H9 (cell line): ENCODE measurements at regions not wholly inside any gene's neighbourhood (a gene's known extent, or its start where the extent isn't known, plus 50 kb on each side); places are given as distances from the start of the nearest gene placed in this dataset.

Experiments
- DNase-seq: peaks from one replicate; pipeline ENCODE4 v3.0.0-alpha.2; 2017
- H2AFZ ChIP-seq: one replicate; pipeline ENCODE4 v1.6.1; 2013; ENCODE audit warnings: mild to moderate bottlenecking, low read length, control low read depth, moderate library complexity
- H2AK5ac ChIP-seq: 2 replicates; pipeline ENCODE4 v1.6.1; 2013; ENCODE audit warnings: low read length, control low read depth, mixed read lengths; ENCODE audit not compliant: insufficient read length
- H2BK120ac ChIP-seq: one replicate; pipeline ENCODE4 v1.6.1; 2013; ENCODE audit warnings: low read depth, mild to moderate bottlenecking, low read length, control low read depth, inconsistent platforms; ENCODE audit not compliant: poor library complexity, severe bottlenecking
- H2BK12ac ChIP-seq: 2 replicates; pipeline ENCODE4 v1.6.1; 2013; ENCODE audit warnings: low read length, control low read depth, mixed read lengths, low read depth; ENCODE audit not compliant: insufficient read length
- H2BK15ac ChIP-seq: 2 replicates; pipeline ENCODE4 v1.6.1; 2013; ENCODE audit warnings: low read depth, low read length, control low read depth
- H2BK20ac ChIP-seq: one replicate; pipeline ENCODE4 v1.6.1; 2013; ENCODE audit warnings: low read depth, mild to moderate bottlenecking, low read length, control low read depth, inconsistent platforms; ENCODE audit not compliant: poor library complexity, severe bottlenecking
- H2BK5ac ChIP-seq: 2 replicates; pipeline ENCODE4 v1.6.1; 2013; ENCODE audit warnings: low read length, control low read depth, mixed read lengths; ENCODE audit not compliant: insufficient read length
- H3K14ac ChIP-seq: 2 replicates; pipeline ENCODE4 v1.6.1; 2013; ENCODE audit warnings: low read length, control low read depth; ENCODE audit not compliant: insufficient read depth
- H3K18ac ChIP-seq: 2 replicates; pipeline ENCODE4 v1.6.1; 2013; ENCODE audit warnings: low read depth, mild to moderate bottlenecking, mixed read lengths, low read length, control low read depth; ENCODE audit not compliant: insufficient read length
- H3K23ac ChIP-seq: 2 replicates; pipeline ENCODE4 v1.6.1; 2013; ENCODE audit warnings: low read length, control low read depth, mixed read lengths, low read depth; ENCODE audit not compliant: insufficient read length
- H3K23me2 ChIP-seq: 2 replicates; pipeline ENCODE4 v1.6.1; 2013; ENCODE audit warnings: low read depth, mild to moderate bottlenecking, mixed read lengths, low read length, control low read depth; ENCODE audit not compliant: insufficient read length, poor library complexity, severe bottlenecking
- H3K27ac ChIP-seq: 2 replicates; pipeline ENCODE4 v1.5.1; 2013; ENCODE audit warnings: low read length, control low read depth, mixed read lengths, low read depth; ENCODE audit not compliant: insufficient read length
- H3K27me3 ChIP-seq: 2 replicates; pipeline ENCODE4 v1.6.1; 2013; ENCODE audit warnings: low read length, control low read depth, inconsistent platforms; ENCODE audit not compliant: insufficient read depth
- H3K4ac ChIP-seq: 2 replicates; pipeline ENCODE4 v1.6.1; 2013; ENCODE audit warnings: low read depth, mild to moderate bottlenecking, control low read depth, inconsistent platforms, low read length, moderate library complexity
- H3K4me1 ChIP-seq: 2 replicates; pipeline ENCODE4 v1.6.1; 2013; ENCODE audit warnings: low read length, control low read depth, inconsistent platforms; ENCODE audit not compliant: insufficient read depth
- H3K4me2 ChIP-seq: 2 replicates; pipeline ENCODE4 v1.6.1; 2013; ENCODE audit warnings: low read length, control low read depth, mixed read lengths; ENCODE audit not compliant: insufficient read length, insufficient read depth
- H3K56ac ChIP-seq: 2 replicates; pipeline ENCODE4 v1.6.1; 2013; ENCODE audit warnings: low read depth, mild to moderate bottlenecking, mixed read lengths, low read length, control low read depth; ENCODE audit not compliant: insufficient read length
- H3K79me1 ChIP-seq: 2 replicates; pipeline ENCODE4 v1.6.1; 2013; ENCODE audit warnings: low read depth, mild to moderate bottlenecking, moderate library complexity, low read length, control low read depth, inconsistent platforms; ENCODE audit not compliant: insufficient read depth, poor library complexity, severe bottlenecking
- H3K79me2 ChIP-seq: 2 replicates; pipeline ENCODE4 v1.6.1; 2013; ENCODE audit warnings: low read length, control low read depth, inconsistent platforms; ENCODE audit not compliant: insufficient read depth
- H3K9ac ChIP-seq: 2 replicates; pipeline ENCODE4 v1.6.1; 2013; ENCODE audit warnings: low read length, control low read depth, mixed read lengths; ENCODE audit not compliant: insufficient read length; ENCODE audit errors: extremely low read depth
- H3K9me3 ChIP-seq: one replicate; pipeline ENCODE4 v1.6.1; 2013; ENCODE audit warnings: low read depth, low read length, inconsistent platforms; ENCODE audit not compliant: control insufficient read depth
- H3T11ph ChIP-seq: one replicate; pipeline ENCODE4 v1.6.1; 2013; ENCODE audit warnings: mild to moderate bottlenecking, low read length, control low read depth, inconsistent platforms
- H4K20me1 ChIP-seq: one replicate; pipeline ENCODE4 v1.6.1; 2013; ENCODE audit not compliant: control insufficient read depth, insufficient read length, insufficient read depth
- H4K5ac ChIP-seq: 2 replicates; pipeline ENCODE4 v1.6.1; 2013; ENCODE audit warnings: low read depth, mild to moderate bottlenecking, mixed read lengths, low read length, control low read depth; ENCODE audit not compliant: insufficient read length
- H4K8ac ChIP-seq: replicated peaks from 2 replicates; pipeline ENCODE4 v1.6.1; 2013; ENCODE audit warnings: low read length, control low read depth, mixed read lengths, low read depth; ENCODE audit not compliant: insufficient read length
- H4K91ac ChIP-seq: 2 replicates; pipeline ENCODE4 v1.6.1; 2013; ENCODE audit warnings: low read depth, mild to moderate bottlenecking, moderate library complexity, mixed read lengths, low read length, control low read depth; ENCODE audit not compliant: insufficient read length
- H3K27ac Mint-ChIP-seq, 3 experiments: 2 replicates in 2 of 3; 3 replicates in 1 of 3; pipeline ENCODE4 v1.8.0; 2020 to 2021; ENCODE audit warnings: mixed read lengths in 3 of 3, mild to moderate bottlenecking in 1 of 3, moderate library complexity in 1 of 3
- H3K27me3 Mint-ChIP-seq: 2 replicates; pipeline ENCODE4 v1.8.0; 2021; ENCODE audit warnings: low read depth, mild to moderate bottlenecking, moderate library complexity, mixed read lengths
- H3K36me3 Mint-ChIP-seq, 3 experiments: 2 replicates in 2 of 3; 3 replicates in 1 of 3; pipeline ENCODE4 v1.8.0; 2020 to 2021; ENCODE audit warnings: low read depth in 3 of 3, mixed read lengths in 3 of 3; ENCODE audit not compliant: insufficient read depth in 1 of 3
- H3K4me1 Mint-ChIP-seq, 2 experiments: 2 replicates each; pipeline ENCODE4 v1.8.0; 2020; ENCODE audit warnings: mixed read lengths in 2 of 2
- H3K4me3 Mint-ChIP-seq, 2 experiments: 2 replicates in 1 of 2; 3 replicates in 1 of 2; pipeline ENCODE4 v1.8.0; 2020 to 2021; ENCODE audit warnings: mild to moderate bottlenecking in 2 of 2, mixed read lengths in 2 of 2, moderate library complexity in 1 of 2
- H3K9me3 Mint-ChIP-seq, 2 experiments: 2 replicates in 1 of 2; 3 replicates in 1 of 2; pipeline ENCODE4 v1.8.0; 2020; ENCODE audit warnings: mild to moderate bottlenecking in 2 of 2, mixed read lengths in 2 of 2, moderate library complexity in 1 of 2
- CTCF ChIP-seq: fragments of 200-600 bp; sonication (generic); conservative IDR thresholded peaks from 3 replicates; pipeline ENCODE4 v1.8.0; 2021; ENCODE audit warnings: antibody characterized with exemption, mild to moderate bottlenecking
- WGBS: extraction: QIAGEN DNeasy Blood & Tissue Kit; methylation state at CpG from one replicate; pipeline ENCODE4 v1.1.7; 2013; ENCODE audit warnings: missing lambda C conversion rate, low lambda C conversion rate, mixed read lengths; ENCODE audit not compliant: insufficient read length; ENCODE audit errors: extremely low coverage; 5-methylcytosine and 5-hydroxymethylcytosine counted together

- Mint-ChIP-seq H3K9me3 (no peaks in the 10 kb centered on the region), H3K27ac (no peak overlapping the region), H3K4me3 (no peak overlapping the region), H3K4me1 (peaks cover 7 to 9% of the 10 kb centered on the region in 2 experiments), H3K36me3 (no peaks in the 10 kb centered on the region), H3K27me3 (no peaks in the 10 kb centered on the region)
- Histone ChIP-seq H3K4me2 (no peak overlapping the region), H4K8ac (no peak overlapping the region), H2AK5ac (no peak overlapping the region), H3K23ac (no peak overlapping the region), H2BK120ac (no peak overlapping the region), H3K14ac (no peak overlapping the region), H4K91ac (no peak overlapping the region), H3K56ac (no peak overlapping the region), H3T11ph (no peak overlapping the region), H4K5ac (no peak overlapping the region), H3K9ac (no peak overlapping the region), H3K4ac (no peak overlapping the region), H2BK15ac (no peak overlapping the region), H2AFZ (no peak overlapping the region), H3K18ac (no peak overlapping the region), H3K4me1 (no peaks in the 10 kb centered on the region), H3K27ac (no peak overlapping the region), H2BK5ac (no peak overlapping the region), H3K23me2 (no peaks in the 10 kb centered on the region), H4K20me1 (no peaks in the 10 kb centered on the region), H3K27me3 (no peaks in the 10 kb centered on the region), H2BK20ac (no peak overlapping the region), H3K79me1 (no peaks in the 10 kb centered on the region), H2BK12ac (no peak overlapping the region), H3K9me3 (no peaks in the 10 kb centered on the region), H3K79me2 (no peaks in the 10 kb centered on the region)
- no peak for DNase-seq
- no CpG with 5 or more reads among the region's 2 CpGs for WGBS
- TF ChIP-seq CTCF, result no peak
Observed at GRCh38 chr18:40907842-40908241, 1047.2 kb upstream of the PIK3C3 start.
